ENCODE measurements at regions not wholly inside any gene's neighbourhood (a gene's known extent, or its start where the extent isn't known, plus 50 kb on each side); places are given as distances from the start of the nearest gene placed in this dataset.

DNA sequence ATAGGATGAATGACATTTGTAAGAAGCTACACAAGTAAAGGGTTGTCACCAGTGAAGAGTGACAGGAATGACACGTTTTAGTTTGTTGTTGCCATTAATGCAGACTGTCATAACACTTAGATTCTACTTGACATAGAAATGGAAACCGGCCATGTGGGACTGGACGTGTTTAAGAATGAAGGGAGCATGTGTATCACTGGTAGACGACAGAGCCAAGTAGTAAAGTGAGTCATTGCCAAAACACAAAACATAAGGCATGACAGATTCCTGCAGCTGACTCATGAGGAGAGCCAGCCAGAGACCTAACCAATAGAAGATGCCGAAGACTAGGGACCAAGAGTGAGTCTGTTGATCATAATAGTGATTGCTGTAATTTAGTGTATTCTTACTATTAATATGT, 106.2 kb upstream of the PLAAT1 start:
- TF ChIP-seq GABPA (IDR thresholded peaks at IDR 0.05; ENCODE audit: borderline replicate concordance, insufficient read depth, low read length): no peak
- no peak for TF ChIP-seq TCF12 (IDR thresholded peaks at IDR 0.05; ENCODE audit: low read depth, low read length)
- no peak for TF ChIP-seq POLR2A (IDR thresholded peaks at IDR 0.05; ENCODE audit: control extremely low read depth in 1 of 2, low read depth in 2 of 2, low read length in 2 of 2)
- no peak for TF ChIP-seq EP300 (IDR thresholded peaks at IDR 0.05; ENCODE audit: borderline replicate concordance in 1 of 2, low read depth in 2 of 2, low read length in 2 of 2)
- no peak for TF ChIP-seq CREB1 (IDR thresholded peaks at IDR 0.05)
